Erythroblast (primary cell): ENCODE measurements at regions not wholly inside any gene's neighbourhood (a gene's known extent, or its start where the extent isn't known, plus 50 kb on each side); places are given as distances from the start of the nearest gene placed in this dataset.

Source experiments
- DNase-seq, 2 experiments: peaks; one replicate each; lab custom pipeline; 2025; lab: John Stamatoyannopoulos, UW
- GATA1 ChIP-seq: IDR thresholded peaks from 2 replicates; pipeline ENCODE4 v1.6.1; 2011; ENCODE audit warnings: low read depth, mild to moderate bottlenecking, control low read depth, low read length, moderate library complexity
- POLR2A ChIP-seq: IDR thresholded peaks from 2 replicates; pipeline ENCODE4 v1.6.1; 2011; ENCODE audit warnings: mild to moderate bottlenecking, low read length

- TF ChIP-seq GATA1 (no peak), POLR2A (no peak)
- DNase-seq, result no peak
These were observed 1002.5 kb downstream of the CBLN2 start for GRCh38 chr18:71541643-71542042.

DNA sequence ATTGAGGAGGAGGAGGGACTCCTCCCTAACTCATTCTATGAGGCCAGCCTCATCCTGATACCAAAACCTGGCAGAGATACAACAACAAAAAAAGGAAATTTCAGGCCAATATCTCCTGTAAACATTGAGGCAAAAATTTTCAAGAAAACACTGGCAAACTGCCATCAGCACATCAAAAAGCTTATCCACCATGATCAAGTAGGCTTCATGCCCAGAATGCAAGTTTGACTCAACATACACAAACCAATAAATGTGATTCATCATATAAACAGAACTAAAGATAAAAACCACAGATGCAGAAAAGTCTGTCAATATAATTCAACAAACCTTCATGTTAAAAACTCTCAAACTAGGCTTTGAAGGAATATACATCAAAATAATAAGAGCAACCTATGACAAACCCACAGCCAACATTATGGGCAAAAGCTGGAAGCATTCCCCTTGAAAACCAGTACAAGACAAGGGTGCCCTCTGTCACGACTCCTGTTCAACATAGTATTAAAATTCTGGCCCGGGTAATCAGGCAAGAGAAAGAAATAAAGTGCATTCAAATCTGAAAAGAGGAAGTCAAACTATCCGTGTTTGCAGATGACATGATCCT lies 1014.3 kb downstream of the CBLN2 start:
- TF ChIP-seq GATA1 (no peak), POLR2A (no peak)
- DNase-seq, result no peak

DNA sequence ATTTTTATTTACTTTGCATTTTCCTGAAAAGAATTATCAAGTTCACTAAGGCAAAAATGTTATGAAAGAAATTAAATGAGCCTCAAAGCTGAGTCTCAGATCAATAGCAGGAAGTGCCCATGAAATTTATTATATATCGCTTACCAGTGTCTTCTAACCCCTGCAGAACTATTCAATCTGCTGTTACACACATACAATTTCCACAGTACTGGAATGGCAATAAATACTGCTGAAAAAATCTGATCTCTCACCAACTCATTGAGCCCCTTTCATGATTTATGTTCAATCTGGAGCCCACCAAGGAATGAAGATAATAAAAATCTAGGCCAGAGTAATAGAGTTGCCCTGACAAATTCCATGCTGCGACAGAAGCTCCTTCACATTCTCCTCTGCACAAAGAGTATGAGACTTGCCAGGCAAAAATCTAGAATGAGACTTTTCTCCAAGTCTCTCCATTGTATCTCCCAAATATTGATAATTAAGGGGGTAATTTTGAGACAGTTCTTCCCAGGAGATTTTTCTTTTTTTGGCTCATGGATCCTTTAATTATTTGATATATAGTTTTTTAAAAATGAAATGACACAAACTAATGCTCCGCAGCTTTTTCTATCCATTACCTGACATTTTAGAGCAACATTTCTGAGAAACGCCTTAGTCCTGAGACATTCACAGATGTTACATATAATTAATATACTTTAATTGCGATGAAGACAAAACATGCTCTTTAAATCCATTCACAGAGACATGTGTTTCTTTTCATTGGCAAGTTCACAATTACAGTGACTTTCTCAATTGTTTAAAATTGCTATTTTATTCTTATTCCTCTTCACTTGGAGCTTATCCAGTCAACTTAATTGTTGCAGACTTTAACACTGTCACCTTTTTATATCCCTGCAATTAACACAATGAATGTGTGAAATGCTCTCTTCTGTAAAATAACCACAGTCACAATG lies 1020.4 kb downstream of the CBLN2 start:
- TF ChIP-seq POLR2A (no peak), GATA1 (no peak)

GRCh38 chr18:71505526-71505925 lies 1038.6 kb downstream of the CBLN2 start:
- DNase-seq, result no peak
- TF ChIP-seq GATA1 (no peak), POLR2A (no peak)

More for the DNA sequence above, 1020.4 kb downstream of the CBLN2 start:
- no peak for DNase-seq

DNA sequence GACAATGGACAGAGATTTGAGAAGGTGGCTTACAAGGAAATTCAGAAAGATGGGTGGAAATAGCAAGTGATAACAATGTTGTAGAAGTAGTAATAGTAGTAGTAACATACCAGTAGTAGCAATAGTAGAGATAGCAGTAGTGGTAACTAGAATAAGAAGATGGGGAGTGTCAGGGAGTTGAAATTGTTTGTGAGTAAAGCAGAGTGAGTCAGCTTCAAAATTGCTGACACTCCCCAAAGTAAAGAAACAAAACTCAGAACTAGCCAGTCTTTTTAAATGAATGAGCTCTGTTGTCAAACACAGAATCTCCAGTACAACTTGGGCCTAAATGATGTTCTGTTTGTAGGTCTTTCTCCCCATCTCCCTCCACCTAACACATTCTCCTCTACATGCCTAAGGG lies 1040.9 kb downstream of the CBLN2 start:
- no peak for DNase-seq
- TF ChIP-seq POLR2A (no peak), GATA1 (no peak)

GRCh38 chr18:71485611-71486010 lies 1058.5 kb downstream of the CBLN2 start:
- DNase-seq, result no peak
- TF ChIP-seq POLR2A (no peak), GATA1 (no peak)

DNA sequence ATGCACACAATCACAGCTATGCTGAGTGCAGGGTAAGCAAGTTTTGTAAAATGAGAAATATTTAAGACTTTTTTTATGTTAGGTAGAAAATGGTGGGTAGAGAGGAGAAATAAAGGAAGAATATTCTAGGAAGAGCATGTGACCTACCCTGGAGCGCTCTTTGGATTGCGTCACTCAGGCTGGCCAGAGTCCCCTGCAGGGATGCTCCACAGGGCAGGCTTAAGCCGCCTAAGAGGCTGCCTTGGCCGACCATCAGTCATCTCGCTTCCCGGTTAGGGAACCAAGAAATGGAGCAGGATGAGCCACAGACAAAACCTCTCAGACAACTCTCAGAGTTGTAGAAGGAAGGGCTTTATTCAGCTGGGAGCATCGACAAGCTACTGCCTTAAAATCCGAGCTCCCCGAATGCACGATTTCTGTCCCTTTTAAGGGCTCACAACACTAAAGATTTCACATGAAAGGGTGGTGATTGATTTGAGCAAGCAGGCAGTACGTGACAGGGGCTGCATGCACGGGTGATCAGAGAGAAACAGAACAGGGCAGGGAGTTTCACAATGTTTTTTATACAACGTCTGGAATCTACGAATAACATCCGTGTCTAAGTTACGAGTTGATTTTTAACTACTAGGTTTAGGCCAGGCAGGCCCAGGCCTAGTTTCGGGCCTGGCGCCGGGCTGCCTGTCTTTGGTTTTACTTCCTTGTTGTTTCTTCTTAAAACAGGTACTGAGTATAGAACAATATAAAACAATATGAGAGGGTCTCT lies 1072.0 kb downstream of the CBLN2 start:
- no peak for DNase-seq

GRCh38 chr18:71456206-71456605 lies 1087.9 kb downstream of the CBLN2 start:
- no peak for TF ChIP-seq POLR2A
- TF ChIP-seq GATA1, result no peak
- no peak for DNase-seq

More for the DNA sequence above, 1072.0 kb downstream of the CBLN2 start:
- no peak for TF ChIP-seq GATA1

GRCh38 chr18:71450257-71450656 lies 1093.9 kb downstream of the CBLN2 start:
- TF ChIP-seq GATA1 (no peak), POLR2A (no peak)
- DNase-seq, result no peak

DNA sequence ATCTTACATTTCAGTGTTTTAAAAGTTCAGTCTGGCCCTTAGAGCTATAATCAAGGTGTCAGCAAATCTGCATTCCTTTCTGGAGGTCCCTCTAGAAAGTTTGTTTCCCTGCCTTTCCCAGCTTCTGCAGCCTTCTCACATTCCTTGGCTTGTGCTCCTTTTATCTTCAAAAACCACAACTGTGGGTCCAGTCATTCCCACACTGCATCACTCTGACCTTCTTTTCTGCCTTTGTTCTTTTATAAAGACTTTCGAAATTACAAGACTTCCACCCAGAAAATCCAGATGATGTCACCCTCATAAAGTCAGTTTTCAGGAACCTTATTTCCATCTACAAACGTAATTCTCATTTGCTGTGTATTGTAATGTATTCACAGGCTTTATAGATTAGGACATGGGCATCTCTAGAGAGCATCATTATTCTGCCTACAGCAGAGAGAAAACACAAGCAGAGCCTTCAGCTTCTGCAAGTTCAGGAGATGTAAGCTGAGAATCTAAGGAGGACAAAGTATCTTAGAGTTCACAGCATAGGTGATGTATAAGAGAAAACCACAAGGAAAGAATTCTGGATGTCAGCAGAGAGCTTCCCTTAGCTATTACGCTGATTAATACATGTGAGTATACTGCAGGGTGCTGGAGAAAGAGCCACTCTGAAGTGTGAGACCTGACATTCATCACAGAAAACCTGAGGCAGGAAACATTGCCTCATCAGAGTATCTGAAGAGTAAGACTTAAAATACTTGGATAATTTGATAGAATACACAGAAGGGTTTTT lies 1100.2 kb downstream of the CBLN2 start:
- DNase-seq, result no peak
- no peak for TF ChIP-seq GATA1
- no peak for TF ChIP-seq POLR2A

DNA sequence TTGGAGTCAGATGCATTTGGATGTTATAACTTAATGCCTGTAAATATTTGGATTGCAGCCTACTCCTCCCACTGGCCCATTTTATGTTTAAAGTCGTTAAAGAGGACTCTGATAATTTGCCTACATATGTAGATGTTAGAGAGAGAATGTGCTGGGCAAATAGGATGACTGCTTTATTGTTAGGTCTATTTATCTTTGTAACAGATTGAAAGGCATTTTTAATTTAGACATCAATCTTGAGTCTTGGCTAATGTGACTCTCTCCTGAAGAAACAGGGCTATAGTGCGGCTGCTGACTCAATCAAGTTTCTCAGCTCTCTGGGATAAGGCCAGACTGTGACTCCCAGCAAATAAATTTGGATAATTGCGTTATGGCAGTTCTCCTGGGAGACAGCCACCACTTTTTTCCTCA lies 1101.4 kb downstream of the CBLN2 start:
- DNase-seq, result no peak

DNA sequence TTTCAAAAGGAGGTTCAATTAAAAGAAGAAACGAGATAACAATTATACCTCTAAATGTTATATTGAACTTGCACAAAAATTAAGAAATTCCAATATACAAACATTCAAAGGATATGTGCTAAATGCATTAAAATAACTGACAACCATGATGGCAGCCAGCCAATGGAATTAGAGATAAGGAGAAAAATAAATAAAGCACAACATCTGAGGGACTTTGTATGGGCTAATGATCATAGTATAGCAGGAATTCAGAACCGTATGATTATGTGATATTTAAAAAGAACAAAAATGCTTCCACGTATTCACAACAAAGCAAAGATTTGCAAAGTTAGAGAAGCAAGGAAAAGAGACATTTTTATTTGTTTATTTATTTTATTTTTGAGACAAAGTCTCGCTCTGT lies 1103.0 kb downstream of the CBLN2 start:
- TF ChIP-seq POLR2A (no peak), GATA1 (no peak)
- no peak for DNase-seq

More for the DNA sequence above, 1101.4 kb downstream of the CBLN2 start:
- TF ChIP-seq POLR2A (no peak), GATA1 (no peak)

GRCh38 chr18:71437511-71437910 lies 1106.6 kb downstream of the CBLN2 start:
- no peak for DNase-seq
- TF ChIP-seq GATA1, result no peak
- TF ChIP-seq POLR2A, result no peak

DNA sequence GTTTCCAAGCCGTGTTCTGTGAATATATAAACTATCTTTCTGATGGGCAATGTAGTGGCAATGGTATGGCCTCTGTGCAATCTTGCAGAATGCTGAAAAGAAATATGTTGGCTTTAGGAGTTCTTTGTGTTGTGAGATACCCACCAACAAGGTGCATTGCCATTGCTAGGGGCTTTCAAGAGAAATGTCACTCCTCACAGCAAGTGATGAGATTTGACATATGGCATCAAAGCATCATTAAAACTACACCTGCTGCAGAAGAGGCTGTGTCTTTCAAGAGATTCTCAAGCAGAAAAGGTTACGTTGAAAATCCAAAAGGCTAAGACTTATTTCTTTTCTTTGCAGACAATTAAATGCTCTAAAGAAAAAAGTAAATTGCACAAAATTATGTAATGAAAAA lies 1110.8 kb downstream of the CBLN2 start:
- TF ChIP-seq GATA1, result no peak
- no peak for TF ChIP-seq POLR2A

More for the DNA sequence above, 1110.8 kb downstream of the CBLN2 start:
- no peak for DNase-seq
